ENCODE measurements at regions not wholly inside any gene's neighbourhood (a gene's known extent, or its start where the extent isn't known, plus 50 kb on each side); places are given as distances from the start of the nearest gene placed in this dataset.
"Not testable (repeated sequence)": the region's sequence is repeated elsewhere in the genome, so short reads cannot be mapped to it uniquely, and the experiment has no call there.

DNA sequence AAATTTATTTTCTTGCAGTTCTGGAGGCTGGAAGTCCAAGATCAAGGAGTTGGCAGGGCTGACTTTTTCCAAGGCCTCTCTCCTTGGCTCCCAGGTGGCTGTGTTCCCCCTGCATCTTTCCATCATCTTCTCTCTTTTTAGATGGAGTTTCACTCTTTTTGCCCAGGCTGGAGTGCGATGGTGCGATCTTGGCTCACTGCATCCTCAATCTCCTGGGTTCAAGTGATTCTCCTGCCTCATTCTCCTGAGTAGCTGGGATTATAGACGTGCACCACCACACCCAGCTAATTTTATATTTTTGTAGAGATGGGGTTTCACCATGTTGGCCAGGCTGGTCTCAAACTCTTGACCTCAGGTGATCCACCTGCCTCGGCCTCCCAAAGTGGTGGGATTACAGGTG, 411.1 kb downstream of the RPS24 start:
- not testable (repeated sequence) for DNase-seq (ENCODE audit: low read depth in 2 of 3, low spot score in 1 of 3)

DNA sequence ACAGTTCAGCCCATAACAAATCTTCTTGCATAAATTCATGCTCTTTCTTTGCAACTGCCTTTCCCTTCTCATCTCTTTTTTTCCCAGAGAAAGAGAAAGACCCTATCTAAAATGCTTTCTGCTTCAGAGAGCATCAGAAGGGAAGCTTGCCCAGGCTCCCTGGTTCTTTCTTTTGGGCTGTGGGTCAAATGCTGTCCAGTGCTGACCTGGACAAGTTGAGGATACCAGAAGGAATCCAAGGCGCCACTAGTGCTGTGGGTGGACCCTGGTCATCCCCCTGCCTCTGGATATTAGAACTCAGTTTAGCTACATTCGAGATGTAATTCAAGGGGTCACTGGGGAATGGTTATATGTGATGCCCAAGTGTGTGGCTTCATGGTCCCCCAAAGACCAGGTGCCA, 411.6 kb downstream of the RPS24 start:
- no peak for DNase-seq (ENCODE audit: low read depth in 2 of 3, low spot score in 1 of 3)

DNA sequence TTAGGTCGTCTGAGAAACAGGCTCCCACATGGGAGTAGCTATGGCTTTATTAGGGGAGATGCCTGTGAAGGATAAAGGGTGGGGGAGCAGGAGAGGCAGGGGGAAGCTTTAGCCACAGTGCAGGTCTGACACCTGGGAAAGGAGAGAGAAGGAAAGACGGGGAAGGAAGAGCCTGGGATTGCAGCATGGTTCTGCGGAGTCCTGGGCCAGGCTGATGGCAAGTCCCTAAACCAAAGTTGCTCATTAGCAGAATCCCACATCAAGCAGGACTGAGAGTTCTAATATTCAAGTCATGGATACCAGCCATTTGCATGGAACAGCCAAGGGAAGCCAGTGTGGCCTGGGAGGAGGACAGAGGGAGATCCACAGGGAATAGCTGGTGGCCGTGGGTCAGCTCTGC, 414.8 kb downstream of the RPS24 start:
- DNase-seq (ENCODE audit: low read depth in 2 of 3, low spot score in 1 of 3) = no peak

DNA sequence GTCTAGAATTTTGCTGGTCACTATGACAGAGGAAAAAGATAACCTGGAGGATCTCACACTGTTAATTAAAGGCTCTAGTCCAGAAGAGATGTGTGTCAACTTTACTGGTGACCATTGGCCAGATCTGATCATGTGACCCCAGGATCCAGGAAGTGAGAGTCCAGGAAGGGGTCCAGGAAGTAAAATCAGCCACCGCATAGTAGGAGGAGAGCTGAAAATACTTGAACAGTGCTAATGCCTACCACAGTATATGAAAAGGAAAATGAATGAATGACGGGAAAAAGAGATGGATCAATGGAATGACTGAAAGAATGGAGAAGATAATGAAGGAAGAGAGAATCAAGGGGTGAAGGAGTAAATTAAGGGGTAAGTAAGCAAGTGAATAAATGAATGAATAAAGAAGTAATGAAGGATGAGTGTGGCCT, 415.3 kb downstream of the RPS24 start:
- no peak for DNase-seq (ENCODE audit: low read depth in 2 of 3, low spot score in 1 of 3)

DNA sequence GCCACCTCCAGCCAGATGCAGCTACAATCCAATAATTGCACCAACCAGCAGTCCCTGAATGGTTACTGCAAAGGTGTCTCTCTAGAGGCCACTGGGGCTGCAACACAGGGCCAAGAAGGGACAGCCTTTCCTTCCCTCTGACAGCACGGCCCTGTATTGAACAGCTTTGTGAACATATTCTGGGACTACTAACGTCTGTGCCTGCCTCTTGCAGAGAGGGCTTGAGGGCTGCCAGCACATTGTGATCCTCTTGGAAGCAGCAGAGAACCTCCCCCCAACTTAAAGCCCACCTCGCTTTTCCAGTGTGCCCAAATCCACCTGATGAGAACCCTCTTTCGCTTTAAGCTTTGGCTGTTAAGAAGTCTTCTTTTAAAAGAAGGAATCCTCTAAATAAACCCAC, 415.9 kb downstream of the RPS24 start:
- DNase-seq (ENCODE audit: low read depth in 2 of 3, low spot score in 1 of 3) = no peak

DNA sequence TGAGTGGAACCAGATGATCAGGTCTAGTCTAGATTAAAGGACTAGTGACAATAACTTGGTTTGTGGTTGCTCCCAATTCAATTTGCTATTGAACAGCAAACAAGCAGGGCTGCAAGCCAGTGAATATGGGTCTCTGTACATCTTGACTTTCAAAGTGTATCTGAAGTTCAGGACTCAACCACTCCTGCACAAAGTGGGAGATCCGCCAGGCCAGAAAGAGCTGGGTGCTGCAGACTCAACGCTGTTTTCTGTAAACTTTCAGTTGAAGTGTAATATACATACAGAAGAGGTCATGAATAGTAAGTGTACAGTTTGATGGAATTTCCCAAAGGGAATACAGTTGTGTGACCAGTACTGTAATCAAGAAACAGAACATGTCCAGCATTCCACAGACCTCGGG, 416.6 kb downstream of the RPS24 start:
- no peak for DNase-seq (ENCODE audit: low read depth in 2 of 3, low spot score in 1 of 3)

DNA sequence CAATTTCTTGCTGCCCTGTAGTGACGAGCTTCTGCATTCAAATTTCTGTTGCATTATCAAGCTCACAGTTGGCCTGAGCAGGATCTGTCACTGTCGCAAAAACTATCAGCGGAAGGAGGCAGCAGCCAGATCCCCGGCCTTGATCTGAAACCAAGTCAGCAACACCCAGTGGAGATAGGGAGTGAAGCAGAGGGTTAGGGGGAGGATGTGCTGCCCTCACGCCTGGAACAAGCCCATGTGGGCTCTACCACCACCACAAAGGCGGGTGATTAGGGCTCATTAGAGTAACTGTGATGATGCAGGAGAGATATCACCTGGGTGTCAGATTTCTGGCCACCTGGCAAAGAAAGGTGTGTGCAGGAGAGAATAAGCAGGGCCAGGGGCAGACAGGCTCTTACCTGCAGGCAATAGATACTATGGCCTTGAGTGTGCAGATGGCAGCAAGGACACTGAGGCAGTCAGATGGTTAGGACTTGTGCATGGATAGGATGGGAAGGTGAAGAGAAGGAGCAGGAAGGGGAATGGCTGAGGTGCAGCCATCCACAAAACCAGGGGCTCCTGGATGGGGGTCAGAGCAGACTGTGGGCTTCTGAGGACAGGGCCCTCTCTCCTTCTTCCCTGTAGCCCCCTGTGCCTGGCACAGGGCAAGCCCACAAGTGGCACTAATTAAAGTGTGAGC, 417.3 kb downstream of the RPS24 start:
- DNase-seq (ENCODE audit: low read depth in 2 of 3, low spot score in 1 of 3) = no peak

DNA sequence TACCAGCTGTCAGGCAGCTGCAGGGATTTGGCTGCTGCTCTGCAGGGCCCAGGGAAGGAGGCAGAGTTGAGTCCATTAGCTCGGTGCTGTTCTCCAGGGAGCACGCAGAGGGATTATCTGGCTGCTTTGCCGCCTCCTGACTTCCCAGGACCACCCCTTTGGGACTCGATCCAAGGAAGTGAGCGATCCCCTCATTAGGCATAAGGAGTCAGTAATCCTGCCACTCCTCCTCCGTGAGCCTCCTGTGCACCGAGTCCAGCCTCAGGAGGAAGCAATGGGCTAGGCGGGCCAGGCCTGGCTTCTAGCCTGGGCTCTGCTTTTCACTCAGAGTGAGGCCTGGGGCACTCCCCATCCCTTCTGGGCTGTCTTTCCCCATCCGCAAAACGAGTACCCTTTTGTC, 417.9 kb downstream of the RPS24 start:
- no peak for DNase-seq (ENCODE audit: low read depth in 2 of 3, low spot score in 1 of 3)

DNA sequence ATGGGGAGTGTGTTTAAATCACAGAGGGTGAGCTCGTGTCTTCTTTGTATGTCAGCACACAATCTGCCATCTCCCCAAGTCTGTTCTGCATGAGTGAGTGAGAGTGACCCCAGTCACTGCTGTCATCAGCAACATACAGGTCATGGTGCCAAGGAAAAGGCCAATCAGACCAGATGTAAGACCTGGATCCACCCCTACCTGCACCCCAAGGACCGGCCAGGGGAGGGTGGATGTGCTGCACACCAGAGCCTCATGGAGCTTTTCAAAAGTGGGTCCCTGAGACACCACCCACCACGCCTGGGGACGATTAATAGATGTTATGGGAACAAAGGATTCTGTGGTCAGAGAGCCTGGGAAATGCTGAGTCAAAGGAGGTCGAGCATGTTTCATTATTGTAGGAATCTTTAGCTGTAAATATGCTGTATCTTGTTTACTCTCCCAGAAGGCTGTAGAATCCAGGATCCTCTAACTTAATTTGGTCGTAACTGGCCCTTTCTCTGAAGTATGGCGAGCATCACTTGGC, 420.5 kb downstream of the RPS24 start:
- DNase-seq (ENCODE audit: low read depth in 2 of 3, low spot score in 1 of 3) = no peak

DNA sequence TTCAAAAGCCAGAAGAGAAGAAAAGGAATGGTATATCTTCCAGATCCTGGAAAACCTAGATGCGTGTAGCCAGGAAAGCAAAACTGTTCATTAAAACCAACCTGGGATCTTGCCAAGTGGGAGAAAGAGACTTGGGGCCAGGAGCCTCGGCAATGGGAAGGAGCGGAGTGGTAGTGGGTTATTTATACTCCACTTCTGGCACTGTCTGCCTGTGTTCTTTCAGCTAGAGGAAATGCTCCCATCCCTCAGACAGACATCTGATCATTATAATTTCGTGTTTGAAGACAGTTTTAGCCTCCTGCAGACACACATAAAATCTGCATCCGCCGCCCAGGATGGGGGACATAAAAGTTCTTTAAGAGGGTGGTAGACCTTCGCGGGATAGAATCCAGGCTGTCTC, 421.6 kb downstream of the RPS24 start:
- no peak for DNase-seq (ENCODE audit: low read depth in 2 of 3, low spot score in 1 of 3)

DNA sequence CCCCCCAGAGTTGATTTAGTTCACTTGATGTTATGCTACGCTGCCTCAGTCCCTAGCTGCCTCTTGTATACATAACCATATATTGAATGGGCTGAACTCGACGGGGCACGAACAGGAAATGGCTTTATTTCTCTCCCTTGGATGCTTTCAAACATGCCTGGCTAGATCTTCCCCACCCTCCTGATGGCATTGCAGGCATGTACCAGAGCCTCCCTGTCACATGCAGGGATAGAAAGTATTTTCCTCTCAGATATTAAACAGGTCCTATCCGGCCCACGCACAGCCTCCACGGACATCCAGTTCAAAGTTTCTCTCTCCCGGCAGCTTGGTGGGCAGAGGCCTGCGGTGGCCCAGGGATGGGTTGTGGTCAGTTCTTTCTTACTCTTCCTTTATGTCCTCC, 422.1 kb downstream of the RPS24 start:
- no peak for DNase-seq (ENCODE audit: low read depth in 2 of 3, low spot score in 1 of 3)

DNA sequence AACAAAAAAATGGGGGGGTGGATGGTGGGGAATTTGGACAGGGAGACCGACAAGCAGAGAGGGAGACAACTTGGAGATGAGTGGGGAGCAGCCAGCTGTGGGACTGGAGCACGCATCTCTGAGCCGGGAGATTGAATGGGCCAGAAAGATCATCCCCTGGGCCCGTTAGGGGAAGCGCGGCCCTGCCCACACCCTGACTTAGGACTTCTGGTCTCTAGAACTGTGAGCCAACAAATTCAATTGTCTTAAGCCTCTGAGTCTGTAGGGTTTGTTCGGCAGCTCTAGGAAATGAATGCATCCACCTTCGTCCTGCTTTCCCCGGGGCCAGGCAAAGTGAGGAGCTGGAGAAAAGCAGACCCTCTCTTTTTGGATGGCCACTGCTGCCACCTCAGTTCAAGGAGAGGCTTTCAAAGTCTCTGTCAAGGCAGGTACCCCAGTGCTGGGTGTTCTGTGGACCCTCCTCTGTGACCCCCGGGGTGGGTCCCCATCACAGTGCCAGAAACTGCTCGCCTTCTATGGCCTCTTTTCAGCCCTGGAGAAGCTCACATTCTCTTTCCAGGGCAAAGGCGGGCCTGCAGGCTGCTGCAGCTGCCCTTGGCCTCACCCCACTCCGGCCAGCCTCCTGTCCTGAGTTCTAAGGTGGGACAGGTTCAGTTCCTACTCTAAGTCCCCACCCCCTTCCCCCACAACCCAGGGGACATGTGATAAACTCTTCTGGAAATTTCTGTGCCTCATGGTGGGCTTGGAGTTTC, 423.2 kb downstream of the RPS24 start:
- DNase-seq (ENCODE audit: low read depth in 2 of 3, low spot score in 1 of 3) = no peak

DNA sequence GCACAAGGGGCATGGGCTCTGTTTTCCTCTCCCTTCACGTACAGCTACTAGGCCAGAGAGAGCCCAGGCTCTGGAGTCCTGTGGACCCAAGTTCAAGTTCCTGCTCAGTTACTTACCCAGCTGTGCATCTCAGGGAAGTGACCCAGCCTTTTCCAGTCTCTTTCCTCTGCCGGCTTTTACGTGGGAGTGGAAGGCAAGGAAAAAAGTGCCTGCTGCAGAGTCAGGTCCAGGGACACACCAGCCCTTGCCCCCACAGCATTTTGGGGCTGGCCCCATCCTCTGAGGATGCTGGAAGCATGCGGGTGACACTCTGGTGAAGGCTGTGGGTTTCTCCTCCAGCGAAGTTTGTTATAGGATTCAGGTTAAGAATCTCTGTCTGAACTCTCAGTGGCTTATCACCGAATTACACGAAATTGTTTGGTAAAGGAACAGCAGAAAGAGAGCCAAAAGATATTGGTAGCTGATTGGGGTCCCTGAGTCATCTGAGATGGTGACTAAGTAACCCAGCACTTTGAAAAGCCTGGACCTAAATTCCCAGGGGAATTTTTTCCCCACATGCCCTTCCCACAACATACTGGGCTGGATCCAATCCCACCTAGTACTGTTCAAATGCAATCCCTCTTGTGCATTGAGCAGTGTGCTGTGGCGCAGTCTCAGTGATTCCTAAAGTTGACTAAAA, 424.3 kb downstream of the RPS24 start:
- no peak for DNase-seq (ENCODE audit: low read depth in 2 of 3, low spot score in 1 of 3)

DNA sequence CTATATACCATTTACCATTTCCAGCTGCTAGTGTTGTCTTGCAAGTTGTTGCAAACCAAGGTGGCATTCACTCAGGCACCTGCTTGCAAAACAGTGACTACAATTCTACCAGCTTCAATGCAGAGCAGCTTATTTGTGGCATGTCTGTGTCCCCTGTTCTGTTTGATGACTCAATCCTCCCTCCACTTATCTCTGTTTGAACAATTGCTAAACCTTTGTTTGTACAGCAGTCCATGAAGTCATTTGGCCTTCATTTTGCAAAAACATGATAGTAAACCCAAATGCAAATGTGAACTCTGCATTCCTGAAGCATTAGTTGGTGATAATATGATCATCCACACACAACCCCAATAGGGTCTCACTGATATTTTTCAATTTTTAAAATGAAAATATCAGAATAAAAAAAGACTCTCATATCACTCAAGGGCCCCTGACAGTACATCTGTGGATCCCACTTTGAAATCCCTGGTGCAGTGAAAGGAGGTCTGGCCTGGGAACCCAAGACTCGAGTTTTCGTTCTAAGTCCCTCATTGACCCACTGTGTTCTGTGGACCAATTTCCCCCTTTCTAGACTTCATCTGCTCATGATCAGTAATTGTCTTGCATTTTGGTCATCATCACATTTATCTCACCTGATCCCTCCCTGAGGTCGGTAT, 425.4 kb downstream of the RPS24 start:
- DNase-seq (ENCODE audit: low read depth in 2 of 3, low spot score in 1 of 3) = no peak

DNA sequence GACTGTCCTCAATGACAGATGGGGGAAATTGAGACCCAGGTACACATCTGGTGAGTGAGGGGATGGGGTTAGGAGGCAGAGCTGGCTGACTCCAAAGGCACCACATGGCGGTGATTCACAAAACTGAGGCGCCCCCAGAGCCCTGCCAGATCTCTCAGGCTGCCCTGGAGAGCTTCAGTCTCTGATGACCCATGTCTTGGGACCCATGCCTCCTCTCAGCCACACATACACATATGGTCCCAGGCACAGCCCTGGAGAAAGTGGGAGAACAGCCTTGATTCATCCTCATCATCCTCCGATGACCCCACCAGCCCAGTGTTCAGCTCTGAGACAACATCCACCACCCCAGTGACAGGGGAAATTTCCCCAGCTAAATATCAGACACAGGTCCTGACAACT, 426.0 kb downstream of the RPS24 start:
- DNase-seq (ENCODE audit: low read depth in 2 of 3, low spot score in 1 of 3) = no peak

DNA sequence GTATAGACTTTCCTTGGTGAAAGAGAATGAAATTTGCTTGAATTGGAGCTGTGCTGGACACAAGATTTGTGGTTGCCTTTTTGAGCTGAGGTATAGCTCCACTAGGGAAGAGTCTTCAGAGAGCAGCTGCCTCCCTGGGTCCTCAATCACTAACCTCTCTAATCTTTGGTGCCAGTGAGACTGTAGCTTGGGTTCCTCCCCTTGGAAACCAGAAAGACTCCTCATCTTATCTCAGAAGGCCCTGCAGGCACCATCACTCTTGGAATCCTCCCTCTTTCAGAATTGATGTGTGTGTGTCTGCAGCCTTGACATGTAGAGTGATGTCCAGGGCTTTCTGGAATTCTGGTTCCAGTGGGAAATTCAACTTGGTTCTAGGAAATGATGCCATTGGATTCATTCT, 426.5 kb downstream of the RPS24 start:
- DNase-seq (ENCODE audit: low read depth in 2 of 3, low spot score in 1 of 3) = no peak

DNA sequence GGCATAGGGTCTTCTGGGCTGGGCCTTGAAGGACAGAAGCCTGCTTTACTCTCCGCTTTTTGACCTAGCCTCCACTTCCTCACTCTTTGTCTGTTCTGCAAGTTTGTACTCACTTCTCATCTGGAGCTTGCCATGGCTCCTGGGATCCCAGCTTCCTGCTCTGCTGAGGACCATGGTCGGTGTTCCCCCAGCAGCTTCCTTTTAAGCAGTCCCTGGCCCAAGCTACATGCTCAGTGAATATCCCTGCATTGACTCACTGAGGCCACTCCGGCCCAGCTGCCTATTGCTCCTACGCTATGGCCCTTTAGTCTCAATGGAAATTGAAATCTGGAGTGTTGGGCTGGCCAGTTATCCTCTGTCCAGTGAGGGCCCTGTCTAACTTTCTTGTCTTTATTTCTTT, 427.7 kb downstream of the RPS24 start:
- DNase-seq (ENCODE audit: low read depth in 2 of 3, low spot score in 1 of 3) = no peak

DNA sequence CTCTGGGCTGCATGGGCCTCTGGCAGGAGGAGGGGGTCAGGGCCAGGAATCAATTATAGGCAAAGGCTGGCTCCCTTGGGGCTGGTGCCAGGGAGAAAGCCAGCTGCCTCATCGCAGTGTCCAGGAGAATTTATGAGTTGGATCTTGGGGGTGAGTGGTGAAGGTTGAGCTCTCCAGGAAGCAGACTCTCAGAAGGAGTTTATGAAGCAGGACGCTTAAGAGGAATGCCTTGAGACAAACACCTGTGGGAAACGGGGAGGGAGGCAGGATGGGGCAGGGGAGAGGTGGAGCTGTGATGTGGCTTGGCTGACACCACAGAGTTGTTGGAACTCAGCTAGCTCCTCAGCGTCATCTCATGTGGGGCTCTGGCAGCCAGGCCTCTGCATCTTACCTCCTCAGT, 428.5 kb downstream of the RPS24 start:
- no peak for DNase-seq (ENCODE audit: low read depth in 2 of 3, low spot score in 1 of 3)

DNA sequence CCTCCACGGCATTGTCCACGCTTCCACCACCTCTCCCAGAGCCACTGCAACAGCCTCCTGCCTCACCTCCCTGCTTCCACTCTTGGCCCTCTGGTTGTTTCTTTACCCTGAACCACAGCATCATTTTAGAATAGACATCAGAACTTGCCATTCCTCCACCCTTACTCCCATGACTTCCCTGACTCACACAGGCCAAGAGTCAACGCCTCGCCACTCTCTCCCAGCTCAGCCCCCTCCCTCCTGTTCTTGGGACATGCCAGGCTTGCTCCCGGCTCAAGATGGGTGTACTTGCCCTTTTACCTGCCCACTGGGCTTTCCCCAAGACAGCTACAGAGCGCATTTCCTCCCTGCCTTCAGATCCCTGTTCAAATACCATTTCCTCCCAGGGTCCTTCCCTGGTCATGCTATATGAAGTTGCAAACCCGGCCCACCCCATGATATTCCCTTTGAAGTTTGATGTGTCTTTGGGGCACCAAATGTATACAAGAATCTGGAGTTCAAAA, 429.1 kb downstream of the RPS24 start:
- DNase-seq (ENCODE audit: low read depth in 2 of 3, low spot score in 1 of 3) = no peak

DNA sequence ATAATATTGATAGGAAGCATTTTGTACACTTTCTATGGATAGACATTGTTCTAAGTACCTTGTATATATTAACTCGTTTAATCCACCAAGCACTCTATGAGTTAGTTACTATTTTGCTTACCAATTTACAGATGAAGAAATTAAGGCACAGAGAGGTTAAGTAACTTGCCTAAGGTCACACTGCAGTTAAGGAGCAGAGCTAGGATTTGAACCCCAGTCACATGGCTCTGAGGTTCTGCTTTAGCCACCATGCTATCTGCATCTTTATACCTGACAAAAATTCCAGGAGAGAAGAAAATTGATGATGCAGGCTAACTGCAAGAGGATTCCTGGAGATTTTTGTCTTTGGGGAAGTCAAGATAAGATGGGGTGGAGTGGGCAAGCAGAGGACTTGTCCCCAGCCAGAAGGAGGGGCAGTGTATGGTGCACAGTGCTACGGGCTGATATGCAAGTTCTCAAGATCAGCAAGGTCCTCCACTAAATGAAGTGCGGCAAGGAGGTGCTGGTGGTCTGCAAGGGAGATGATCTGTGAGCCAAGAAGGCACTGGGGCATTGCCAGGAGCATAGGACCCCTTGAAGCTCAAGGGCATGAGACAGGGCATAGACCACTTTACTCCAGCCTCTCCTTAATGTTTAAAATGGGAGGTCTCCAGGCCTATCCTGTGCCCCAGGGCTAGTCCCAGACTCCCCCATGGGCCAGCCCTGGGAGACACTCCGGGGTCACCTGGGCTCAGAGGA, 430.6 kb downstream of the RPS24 start:
- DNase-seq (ENCODE audit: low read depth in 2 of 3, low spot score in 1 of 3) = no peak

DNA sequence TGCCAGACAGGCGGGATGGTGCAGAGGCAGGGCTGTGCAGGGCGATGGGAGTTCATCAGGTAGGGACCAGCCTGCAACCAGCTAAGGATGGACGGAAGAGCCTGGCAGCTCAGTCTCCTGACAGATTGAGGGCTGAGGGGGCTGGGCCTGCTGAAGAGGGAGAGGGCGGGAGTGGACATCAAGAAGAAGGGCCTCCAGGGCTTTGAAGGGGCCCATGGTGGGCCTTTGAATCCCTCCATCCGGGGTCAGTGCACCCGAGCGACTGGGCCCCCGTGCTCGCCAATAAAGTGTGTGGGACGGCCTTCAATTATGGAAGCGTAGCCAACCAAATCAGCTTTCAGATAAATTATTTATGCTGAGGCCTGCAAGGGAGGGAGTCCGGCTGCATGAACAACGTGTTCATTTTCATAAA, 431.2 kb downstream of the RPS24 start:
- DNase-seq (ENCODE audit: low read depth in 2 of 3, low spot score in 1 of 3) = no peak

Data from stimulated activated CD4-positive, alpha-beta T cell treated with anti-CD3 and anti-CD28 coated beads, Interleukin-12 subunit alpha, Interleukin-12 subunit beta, amount 100 ng/mL, for 48 hours (primary cell).